Muscle of arm (tissue), 1 donor: ENCODE measurements at regions not wholly inside any gene's neighbourhood (a gene's known extent, or its start where the extent isn't known, plus 50 kb on each side); places are given as distances from the start of the nearest gene placed in this dataset.
A peak's percentile ranks its signal among the peaks of the same experiment; 100 is the strongest.
"Not testable (repeated sequence)": the region's sequence is repeated elsewhere in the genome, so short reads cannot be mapped to it uniquely, and the experiment has no call there.

Experiments
- DNase-seq: peaks from one replicate; pipeline ENCODE4 v3.0.0-alpha.2; 2013

DNA sequence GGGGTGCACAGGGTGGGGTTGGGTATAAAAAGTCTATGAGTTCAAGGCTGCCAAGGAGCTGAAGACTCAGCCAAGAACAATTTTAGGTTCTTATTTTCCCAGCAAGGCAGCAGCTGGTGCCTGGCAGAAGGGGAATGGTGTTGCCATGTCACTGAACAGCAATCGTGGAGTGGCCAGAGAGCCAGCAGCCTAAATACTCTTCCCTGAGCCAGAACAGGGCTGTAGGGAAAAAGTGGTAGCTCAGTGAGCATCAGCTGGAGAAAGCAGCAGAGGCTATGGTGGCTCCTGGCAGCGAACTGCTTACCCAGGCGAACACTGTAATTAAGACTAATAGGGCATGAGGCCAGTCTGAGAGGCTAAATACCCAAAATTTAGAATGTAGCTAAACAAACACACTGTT is 334.9 kb downstream of the RMST start:
- no peak for DNase-seq

DNA sequence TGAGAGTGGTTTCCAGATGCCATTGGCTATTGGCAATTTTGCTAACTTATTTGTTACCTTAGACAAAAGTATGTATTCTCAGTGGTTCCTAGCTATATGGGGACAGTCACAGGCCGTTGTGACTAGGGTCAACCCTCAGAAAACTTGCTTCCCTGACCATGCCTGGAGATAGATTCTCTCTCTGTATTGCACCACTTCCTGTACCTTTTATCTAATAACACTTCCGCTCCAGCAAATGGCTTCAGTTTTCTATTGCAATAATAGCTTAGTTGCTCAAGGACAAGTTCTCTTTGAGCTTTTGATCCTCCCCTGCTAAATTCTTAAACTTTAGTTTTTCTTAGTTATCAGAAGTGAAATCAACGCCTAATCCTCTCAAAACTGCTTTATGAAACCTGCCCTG is 338.0 kb downstream of the RMST start:
- DNase-seq = no peak

DNA sequence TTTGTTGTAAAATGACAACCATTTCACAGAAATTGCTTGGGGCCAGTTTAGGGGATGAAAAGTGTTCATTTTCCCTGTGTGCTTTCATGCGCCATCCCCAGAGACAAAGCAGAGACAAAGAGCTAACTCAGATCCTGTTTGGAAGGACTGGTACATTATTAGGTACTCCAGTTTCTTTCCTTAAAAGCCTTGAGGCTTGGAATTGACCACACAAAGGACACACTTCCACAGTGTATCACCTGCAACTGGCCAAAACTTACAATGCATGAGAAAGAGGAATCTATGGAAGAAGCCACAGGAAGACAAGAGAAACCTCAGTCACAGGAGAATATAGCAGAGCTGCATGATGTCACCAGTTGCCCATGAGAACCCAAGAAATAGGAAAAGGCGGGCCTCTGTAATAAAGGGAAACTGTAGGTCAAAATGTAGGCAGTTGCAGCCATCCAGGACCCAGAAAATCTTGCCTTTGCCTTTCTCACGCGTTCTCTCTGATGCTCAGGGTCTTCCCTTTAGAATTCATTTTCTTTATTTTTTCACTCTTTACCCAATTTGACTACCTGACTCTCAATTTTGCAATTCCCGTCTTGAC is 339.0 kb downstream of the RMST start:
- DNase-seq = no peak

DNA sequence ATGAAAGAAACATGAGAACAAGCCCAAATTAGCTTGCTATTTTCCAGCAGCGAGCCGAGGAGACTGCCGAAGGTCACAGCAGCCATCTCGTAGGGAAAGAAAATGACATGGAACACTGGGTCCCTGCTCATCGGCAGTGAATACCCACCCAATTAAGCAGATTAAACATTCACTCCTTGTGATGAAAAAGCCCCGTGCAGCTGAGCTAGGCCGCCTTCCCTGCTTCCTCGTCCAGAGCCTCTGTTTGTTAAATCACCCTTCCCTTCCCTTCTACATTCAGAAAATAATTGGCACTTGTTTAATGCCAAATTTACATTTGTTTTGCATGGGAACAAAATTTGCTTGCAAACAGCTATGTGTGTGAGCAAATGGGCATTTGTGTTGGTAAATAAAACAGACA is 342.5 kb downstream of the RMST start:
- DNase-seq = no peak

DNA sequence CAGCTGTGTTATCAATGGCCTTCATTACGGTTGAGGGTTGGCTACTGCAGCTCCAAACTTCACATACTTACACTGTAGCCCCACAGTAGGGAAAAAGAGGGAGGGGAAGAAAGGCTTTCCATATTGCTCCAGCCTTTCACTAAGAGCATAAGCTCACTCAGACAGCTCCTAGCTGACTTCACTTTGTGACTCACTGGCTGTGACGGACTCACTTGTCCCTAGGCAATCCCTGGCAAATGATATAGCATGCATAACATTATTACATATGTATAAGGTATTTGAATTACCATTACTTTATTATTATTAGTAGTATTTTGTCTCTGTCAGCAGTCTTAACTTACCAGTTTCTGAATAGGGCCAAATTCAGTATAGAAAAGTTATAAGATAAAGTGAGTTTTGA is 350.7 kb downstream of the RMST start:
- no peak for DNase-seq

DNA sequence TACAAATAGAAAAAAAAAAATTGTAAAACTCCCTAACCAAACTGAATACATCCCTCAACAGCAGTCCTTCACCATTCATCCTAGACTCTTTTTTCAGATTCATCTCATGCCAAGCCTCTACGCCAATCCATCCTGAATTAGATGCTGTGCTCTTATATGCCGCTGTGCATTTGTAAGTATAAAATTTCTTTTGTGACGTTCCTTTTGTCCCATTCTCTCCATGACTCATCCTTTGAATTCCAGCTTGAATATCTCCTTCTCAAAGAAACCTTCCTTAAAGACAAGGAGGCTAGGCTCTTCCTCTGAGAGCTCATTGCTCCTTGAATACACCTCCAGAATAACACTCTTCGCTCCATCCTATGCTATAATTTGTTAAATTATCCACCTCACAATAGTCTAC is 359.2 kb downstream of the RMST start:
- DNase-seq = no peak

DNA sequence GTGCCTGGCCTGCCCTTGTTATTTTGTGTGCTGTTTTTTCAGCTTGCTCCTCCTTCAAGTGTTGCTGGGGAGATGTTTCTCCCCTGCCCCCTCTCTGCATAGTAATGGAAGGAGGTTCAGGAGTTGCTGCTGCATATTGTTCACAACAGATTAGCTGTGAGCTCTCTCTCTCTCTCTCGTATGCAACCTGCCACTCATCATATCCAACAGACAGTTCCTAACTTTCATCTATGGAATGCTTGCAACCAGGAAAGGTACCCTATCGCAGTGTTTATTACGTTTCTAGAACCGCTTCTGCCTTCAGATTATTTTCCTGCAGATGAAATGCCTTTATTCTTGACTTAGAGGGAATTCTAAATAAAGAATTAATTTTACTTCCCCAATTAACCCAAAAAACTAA is 372.9 kb downstream of the RMST start:
- no peak for DNase-seq

DNA sequence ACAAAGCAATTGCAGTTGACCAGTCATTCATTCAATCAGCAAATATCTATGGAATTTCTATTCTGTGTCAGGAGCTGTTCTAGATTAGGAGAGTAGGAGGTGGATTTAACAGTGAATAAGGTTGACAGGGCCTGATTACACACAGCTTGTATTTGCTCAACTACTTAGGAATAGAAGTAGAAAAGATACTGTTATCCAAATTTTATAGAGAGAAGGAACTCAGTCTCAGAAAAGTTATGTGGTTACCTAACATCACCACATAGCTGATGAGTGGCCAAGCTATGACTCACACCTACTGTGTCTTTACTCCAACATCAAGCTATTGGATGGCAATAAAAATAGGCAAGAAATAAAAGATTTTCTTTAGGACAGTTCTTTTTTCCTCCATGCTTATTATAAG is 374.8 kb downstream of the RMST start:
- DNase-seq = no peak

DNA sequence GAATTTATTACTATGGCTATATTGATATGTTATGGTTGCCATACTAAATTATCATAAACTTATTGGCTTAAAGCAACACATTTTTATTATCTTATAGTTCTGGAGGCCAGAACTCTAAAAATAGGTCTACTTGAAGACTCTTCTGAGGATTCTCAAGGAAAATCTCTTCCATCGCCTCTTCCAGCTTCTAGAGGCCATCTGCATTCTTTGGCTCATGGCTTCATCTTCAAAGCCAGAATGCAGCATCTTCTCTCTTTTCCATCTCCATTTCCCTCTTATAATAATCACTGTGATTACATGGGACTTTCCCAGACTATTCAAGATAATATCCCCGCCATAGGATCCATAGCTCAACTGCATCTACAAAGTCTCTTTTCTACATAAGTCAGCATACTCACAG is 385.4 kb downstream of the RMST start:
- peak; percentile 15 for DNase-seq

DNA sequence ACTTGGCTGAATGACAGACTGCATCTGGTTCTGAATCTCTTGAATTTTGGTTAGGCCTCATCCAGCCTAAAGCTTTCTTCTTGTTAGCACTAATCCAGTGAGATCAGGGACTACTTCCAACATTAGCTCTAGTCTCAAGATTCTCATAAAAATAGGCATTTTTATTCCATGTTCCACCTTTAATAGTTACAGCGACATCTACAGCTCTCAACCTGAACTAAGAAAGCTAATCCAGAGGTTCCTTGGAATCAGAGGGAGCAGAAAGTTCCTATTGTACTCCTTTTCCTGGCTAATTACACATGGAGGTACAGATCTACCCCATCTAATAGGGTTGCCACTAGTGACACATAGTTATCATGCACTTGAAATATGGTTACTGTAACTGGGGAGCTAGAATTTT is 391.9 kb downstream of the RMST start:
- DNase-seq = no peak

DNA sequence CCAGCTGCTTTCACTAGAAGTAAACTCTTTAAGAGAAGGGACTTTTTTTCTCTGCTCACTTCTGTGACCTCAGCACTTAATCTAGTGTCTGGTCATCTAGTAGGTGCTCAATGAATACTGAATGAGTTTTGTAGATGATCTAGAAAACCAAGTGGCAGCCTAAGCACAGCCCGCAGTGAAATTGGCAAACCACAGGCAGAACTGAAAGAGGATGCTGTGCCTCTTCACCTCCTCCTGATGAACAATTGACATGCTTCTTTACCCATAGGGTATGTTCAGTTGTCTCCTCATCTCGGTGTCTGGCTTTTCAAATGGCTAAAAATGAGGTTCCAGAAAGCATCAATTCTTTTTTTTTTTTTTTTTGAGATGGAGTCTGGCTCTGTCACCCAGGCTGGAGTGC is 399.5 kb downstream of the RMST start:
- no peak for DNase-seq

DNA sequence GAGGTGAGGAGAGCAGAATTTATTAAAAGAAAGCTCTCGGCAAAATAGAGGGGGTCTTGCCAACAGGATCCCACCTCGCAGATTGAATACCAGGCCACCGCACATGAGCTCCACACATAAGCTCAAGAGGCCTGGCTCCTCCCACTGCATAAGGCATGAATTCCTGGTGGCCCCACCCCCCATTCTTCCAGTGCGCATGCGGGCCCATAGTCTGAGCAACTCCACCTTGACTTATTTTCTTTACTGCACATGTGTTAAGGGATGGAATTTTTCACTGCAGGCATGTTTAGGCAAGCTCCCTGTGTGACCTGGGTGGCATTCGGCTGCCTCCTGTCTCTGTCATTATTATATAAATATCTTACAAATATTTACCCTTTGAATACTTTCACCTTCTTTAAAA is 412.5 kb downstream of the RMST start:
- no peak for DNase-seq

DNA sequence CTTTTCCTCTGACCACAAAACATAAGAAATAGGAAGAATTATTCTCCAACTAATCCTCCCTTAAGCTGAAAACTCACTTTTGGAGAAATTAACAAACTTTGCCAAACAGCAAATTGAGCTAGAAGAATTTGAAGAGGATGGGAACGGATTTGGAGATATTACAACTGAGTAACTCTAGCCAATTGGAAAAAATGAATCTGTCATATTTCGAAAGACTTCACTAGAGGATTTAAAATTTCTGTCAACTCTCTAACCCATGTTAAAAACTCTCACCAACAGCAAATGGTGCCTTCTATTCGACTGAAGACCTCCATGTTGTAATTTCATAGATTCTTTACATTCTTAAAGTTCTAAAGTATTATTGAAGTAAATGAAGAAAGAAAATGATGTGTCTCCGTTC is 414.2 kb downstream of the RMST start:
- DNase-seq = no peak

DNA sequence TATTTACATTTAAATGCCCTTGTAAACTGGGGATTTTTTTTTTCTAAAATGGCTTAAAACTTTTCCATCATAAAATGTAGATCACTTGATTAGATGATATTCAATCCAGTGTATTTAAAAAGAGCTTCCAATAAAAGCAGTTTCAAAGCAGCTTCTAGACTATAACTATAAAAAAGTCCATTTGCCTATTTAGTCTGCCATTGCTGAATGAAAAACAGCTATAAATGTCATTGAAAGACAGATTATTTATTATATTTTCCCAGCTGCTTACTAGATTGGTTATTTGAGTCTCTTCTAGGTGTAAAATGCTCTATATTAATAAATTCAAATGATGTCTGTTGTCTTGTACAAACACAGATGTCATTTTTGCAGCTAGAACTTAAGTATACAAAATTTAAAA is 414.8 kb downstream of the RMST start:
- no peak for DNase-seq

DNA sequence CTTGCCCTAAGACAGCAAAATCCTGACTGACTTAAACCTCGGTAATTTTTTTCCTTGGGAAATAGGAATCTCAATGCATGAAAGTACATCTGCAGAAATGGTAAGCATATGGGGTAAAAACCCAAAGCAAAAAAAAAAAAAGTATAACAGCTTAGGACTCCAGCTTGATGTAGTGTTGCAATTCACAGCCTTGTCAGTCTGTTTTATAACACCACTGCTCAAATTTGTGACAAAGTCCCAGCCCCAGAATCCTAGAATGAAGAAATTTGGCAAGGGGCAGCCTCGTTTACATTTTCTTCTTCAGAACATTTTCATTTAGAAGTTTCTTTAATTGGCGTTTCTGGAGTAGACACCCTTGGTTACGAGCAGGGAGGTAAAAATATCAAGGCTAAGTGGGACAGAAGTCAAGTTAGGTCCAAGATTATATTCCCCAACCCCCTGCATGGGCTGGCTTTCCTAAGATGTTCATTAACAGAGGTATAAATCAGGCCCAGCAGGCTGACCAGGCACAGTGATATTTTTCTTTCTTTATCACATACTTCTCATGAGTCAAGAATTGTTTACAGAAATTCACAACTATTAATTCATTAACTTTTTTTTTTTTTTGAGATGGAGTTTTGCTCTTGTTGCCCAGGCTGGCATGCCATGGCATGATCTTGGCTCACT is 424.0 kb downstream of the RMST start:
- DNase-seq = no peak

DNA sequence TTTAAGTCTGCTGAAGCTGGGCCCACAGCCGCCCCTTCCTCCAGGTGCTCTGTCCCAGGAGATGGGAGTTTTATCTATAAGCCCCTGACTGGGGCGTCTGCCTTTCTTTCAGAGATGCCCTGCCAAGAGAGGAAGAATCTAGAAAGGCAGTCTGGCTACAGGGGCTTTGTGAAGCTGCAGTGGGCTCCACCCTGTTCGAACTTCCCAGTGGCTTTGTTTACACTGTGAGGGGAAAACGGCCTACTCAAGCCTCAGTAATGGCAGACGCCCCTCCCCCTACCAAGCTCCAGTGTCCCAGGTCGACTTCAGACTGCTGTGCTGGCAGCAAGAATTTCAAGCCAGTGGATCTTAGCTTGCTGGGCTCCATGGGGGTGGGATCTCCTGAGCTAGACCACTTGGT is 435.3 kb downstream of the RMST start:
- DNase-seq = not testable (repeated sequence)

DNA sequence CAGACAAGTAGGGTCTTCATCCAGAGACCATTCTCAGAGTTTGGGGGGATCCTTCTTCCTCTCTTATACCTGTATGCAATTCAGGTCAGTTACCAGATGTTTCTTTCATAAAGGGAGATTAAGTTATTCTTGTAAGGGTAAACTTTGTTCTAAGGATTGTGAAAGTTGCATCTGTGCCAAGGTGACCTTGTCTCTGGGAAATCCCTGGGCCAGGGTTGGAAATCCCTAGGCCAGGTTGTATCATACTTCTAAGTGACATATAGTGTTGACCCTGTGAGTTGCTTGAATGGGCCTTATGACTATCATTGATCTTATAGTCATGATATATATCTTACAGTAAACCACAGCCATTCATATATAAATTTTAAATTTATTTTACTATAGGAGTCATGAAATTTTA is 436.9 kb downstream of the RMST start:
- no peak for DNase-seq

DNA sequence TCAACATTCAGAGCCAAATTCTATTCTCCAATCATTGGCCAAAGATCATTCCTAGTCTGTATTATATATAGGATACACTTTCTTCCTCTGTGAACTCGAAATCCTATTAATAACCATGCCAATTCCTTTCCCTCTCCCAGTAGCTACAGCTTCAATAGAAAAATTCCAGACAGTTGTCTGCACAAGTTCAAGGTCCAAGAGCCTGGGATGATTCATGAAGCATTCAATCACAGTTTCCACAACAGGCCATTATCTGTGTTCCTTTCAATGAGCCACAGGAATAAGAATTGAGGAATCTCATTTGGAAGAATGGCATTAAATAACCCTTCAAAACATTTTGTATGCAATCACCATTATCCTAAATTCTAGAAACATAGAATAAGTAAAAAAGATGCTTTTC is 437.4 kb downstream of the RMST start:
- DNase-seq = no peak

DNA sequence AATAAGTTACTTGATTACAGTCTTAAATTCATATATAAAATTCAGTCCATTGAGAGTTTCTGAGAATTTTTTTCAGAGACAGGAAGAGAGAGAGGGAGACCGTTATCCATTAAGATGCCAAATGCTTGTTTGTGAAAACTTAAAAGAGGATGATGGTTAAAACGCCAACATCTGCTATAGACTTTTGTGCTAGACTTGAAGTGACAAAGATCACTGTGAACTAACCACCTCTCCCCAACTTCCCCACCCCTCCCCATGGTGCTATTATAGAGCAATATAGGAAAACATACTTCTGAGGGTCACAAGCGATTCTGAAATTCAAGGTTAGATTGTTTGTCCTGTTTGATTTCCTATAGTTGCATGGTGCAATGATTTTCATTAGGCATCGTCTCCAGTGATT is 440.8 kb downstream of the RMST start:
- DNase-seq = no peak

DNA sequence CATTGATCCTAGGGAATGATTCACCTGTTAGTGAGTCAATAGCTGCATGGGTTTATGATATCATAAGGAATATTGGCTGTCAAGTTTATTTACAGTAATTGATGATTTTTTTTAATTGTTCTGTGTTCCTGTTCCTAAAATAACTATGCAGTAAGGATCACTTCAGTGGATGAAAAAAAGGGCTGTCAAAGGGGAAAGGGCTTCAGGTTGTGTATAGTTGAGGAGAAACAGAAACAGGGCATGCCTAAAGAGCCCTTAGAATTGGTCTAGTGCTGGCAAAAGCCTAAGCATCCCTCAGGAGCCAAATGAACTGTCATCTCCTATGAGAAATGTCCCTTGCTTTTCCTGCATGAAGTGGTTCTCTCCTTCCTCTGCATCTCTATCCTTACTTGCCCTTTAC is 444.9 kb downstream of the RMST start:
- DNase-seq = no peak

DNA sequence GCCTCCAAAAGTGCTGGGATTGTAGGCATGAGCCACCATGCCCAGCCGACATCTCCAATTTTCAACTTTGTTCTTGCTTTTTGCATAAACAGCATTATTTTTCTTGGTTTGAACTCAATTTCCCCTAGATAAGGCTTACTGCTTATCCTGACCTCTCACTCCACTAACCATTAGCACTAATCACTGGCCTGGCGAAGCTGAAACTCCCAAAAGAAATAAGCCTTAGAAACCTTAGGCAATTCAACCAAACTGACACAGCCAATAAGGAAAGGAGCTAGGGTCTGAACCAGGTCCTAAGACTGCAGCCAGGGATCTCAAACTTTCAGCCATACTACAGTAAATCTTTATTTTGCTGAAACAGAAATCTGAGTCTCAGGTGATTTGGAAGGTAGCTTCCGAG is 448.0 kb downstream of the RMST start:
- DNase-seq = no peak

DNA sequence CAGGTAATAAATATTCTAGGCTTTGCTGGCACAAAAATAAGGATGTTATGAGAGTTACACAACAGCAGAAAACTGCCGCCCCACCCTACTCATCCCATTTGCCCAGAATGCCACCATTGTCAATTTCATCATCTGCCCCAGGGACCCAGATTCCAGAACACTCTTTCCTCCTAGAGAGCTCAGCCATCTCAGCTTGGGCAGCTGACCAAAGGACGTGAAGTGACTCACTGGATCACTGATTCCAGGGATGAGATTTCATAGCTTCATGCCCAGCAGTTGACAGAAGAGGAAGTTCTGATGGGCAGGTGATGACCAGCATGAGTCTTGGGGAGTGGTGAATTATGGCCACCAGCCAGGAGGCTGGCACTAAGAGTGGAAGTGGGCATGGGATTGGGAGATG is 450.3 kb downstream of the RMST start:
- DNase-seq = no peak

DNA sequence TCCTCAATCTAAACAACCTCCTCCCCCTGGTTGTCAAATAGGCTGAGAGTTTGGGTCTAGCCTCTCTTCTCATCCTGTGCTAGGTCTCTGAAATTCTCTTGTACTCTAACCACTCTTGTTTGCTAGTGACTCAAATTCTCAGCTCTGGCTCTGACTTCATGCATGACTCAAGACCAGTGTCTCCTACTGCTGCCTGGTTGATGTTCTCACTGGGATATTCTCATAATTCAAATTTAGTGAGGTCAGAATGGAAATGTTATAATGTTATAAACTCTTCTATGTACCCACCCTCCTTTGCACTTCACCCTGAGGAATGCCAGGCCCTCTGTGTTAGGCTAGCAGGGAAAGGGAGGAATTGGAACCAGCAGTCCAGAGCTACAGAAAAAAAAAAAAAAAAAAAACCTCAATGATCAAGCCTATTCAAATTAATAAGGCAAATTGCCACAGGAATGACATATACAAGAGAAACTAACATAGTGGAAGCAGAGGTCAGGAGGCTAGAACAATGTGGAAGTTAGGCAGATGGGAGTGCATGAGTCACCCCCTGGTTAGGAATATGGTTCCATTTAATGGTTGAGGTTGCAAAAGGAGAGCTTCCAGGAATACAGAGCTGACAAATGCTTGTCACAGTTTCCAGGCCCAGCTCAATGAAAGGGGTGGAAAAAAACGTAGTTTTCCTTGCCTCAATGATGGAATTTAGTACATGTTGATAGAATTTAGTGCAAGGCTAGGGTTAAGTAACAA is 459.5 kb downstream of the RMST start:
- DNase-seq = no peak

DNA sequence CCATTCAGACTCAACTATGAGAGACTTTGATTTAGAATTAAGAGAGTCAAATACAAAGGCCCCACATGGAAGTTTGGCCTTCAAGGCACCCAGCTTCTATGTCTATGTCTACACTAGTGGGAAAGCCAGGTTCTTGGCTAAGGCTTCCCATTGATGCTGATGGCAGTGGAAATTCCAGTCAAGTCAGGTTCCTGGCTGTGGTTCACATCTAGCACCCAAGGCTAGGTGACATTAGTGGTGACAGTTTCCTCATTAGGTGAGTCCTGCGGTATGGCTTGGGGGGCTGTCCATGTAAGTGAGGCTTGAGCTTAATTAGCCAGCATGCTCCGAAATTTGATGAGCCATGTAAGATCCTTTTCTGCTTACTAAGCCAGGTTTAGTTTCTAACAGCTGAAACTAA is 460.9 kb downstream of the RMST start:
- DNase-seq = no peak
